GM23338 (cell line): ENCODE measurements at regions not wholly inside any gene's neighbourhood (a gene's known extent, or its start where the extent isn't known, plus 50 kb on each side); places are given as distances from the start of the nearest gene placed in this dataset.

ENCODE experiments used
- ATAC-seq: fragments of 200-7000 bp; cut with Tn5 transposase; 3 replicates; pipeline ENCODE4 v1.9.1; 2020
- DNase-seq: peaks from one replicate; pipeline ENCODE4 v3.0.0-alpha.2; 2015; ENCODE audit warnings: low spot score
- H2AFZ ChIP-seq: fragments of 200-600 bp; sonication (generic); 2 replicates; pipeline ENCODE4 v1.8.0; 2016; ENCODE audit warnings: antibody characterized with exemption, mild to moderate bottlenecking, moderate library complexity
- H3F3A ChIP-seq: fragments of 200-600 bp; sonication (generic); replicated peaks from 2 replicates; pipeline ENCODE4 v1.8.0; 2017; ENCODE audit warnings: antibody characterized with exemption, mixed run types, low read depth
- H3K27ac ChIP-seq: fragments of 200-600 bp; sonication (generic); 2 replicates; pipeline ENCODE4 v1.6.1; 2016; ENCODE audit warnings: low read depth
- H3K27me3 ChIP-seq: fragments of 200-600 bp; sonication (generic); 2 replicates; pipeline ENCODE4 v1.8.0; 2016; ENCODE audit warnings: mild to moderate bottlenecking, mixed run types, moderate library complexity; ENCODE audit not compliant: insufficient read depth
- H3K36me3 ChIP-seq: fragments of 200-600 bp; sonication (generic); 2 replicates; pipeline ENCODE4 v1.8.0; 2016; ENCODE audit warnings: mild to moderate bottlenecking; ENCODE audit not compliant: insufficient read depth
- H3K4me1 ChIP-seq: fragments of 200-600 bp; sonication (generic); 2 replicates; pipeline ENCODE4 v1.8.0; 2016; ENCODE audit warnings: mild to moderate bottlenecking, moderate library complexity; ENCODE audit not compliant: insufficient read depth
- H3K4me2 ChIP-seq: fragments of 200-600 bp; sonication (generic); 2 replicates; pipeline ENCODE4 v1.7.1; 2017; ENCODE audit warnings: mixed run types
- H3K4me3 ChIP-seq: fragments of 200-600 bp; sonication (generic); 2 replicates; pipeline ENCODE4 v1.6.1; 2016; ENCODE audit warnings: mixed run types
- H3K79me2 ChIP-seq: fragments of 200-600 bp; sonication (generic); replicated peaks from 2 replicates; pipeline ENCODE4 v1.8.0; 2017; ENCODE audit warnings: mild to moderate bottlenecking; ENCODE audit not compliant: insufficient read depth
- H3K9me2 ChIP-seq: fragments of 200-600 bp; sonication (generic); 2 replicates; pipeline ENCODE4 v1.8.0; 2017; ENCODE audit not compliant: insufficient read depth
- H4K20me1 ChIP-seq: fragments of 200-600 bp; sonication (generic); replicated peaks from 2 replicates; pipeline ENCODE4 v1.8.0; 2017; ENCODE audit warnings: mild to moderate bottlenecking; ENCODE audit not compliant: insufficient read depth
- H3K27ac Mint-ChIP-seq: 2 replicates; pipeline ENCODE4 v1.8.0; 2020; ENCODE audit warnings: inconsistent platforms, mild to moderate bottlenecking, moderate library complexity, mixed read lengths
- H3K27me3 Mint-ChIP-seq: 3 replicates; pipeline ENCODE4 v1.8.0; 2022; ENCODE audit warnings: low read depth, mild to moderate bottlenecking, moderate library complexity, mixed read lengths, inconsistent platforms; ENCODE audit not compliant: insufficient read depth, poor library complexity
- H3K36me3 Mint-ChIP-seq: 3 replicates; pipeline ENCODE4 v1.8.0; 2021; ENCODE audit warnings: low read depth, mild to moderate bottlenecking, inconsistent platforms, moderate library complexity, mixed read lengths
- H3K4me1 Mint-ChIP-seq: 3 replicates; pipeline ENCODE4 v1.8.0; 2020; ENCODE audit warnings: mild to moderate bottlenecking, inconsistent platforms, mixed read lengths
- H3K4me3 Mint-ChIP-seq: 3 replicates; pipeline ENCODE4 v1.8.0; 2021; ENCODE audit warnings: moderate library complexity, mild to moderate bottlenecking, inconsistent platforms, mixed read lengths
- H3K9me3 Mint-ChIP-seq: 3 replicates; pipeline ENCODE4 v1.8.0; 2020; ENCODE audit warnings: moderate library complexity, mild to moderate bottlenecking, inconsistent platforms, mixed read lengths
- CREB1 ChIP-seq: fragments of 250-450 bp; sonication (Bioruptor Pico); IDR thresholded peaks from 2 replicates; pipeline ENCODE4 v1.5.0; 2020; ENCODE audit warnings: low read depth, mild to moderate bottlenecking, moderate library complexity
- CTCF ChIP-seq, 2 experiments: fragments of 200-600 bp in 1 of 2; sonication (generic) in 1 of 2; conservative IDR thresholded peaks; 2 replicates each; pipeline versions ENCODE4 v1.5.1 to v1.6.1; 2016 to 2017; ENCODE audit warnings: antibody characterized with exemption in 2 of 2, low read depth in 2 of 2, mild to moderate bottlenecking in 2 of 2, moderate library complexity in 1 of 2
- ZNF114 ChIP-seq: fragments of 250-450 bp; sonication (Bioruptor Pico); IDR thresholded peaks from 2 replicates; pipeline ENCODE4 v1.5.0; 2020; ENCODE audit warnings: mild to moderate bottlenecking, moderate library complexity
- TF ChIP-seq, protein P1 (sequence below): fragments of 250-450 bp; sonication (Bioruptor Pico); IDR thresholded peaks from 2 replicates; pipeline ENCODE4 v1.5.0; 2020; ENCODE audit warnings: mild to moderate bottlenecking, moderate library complexity

DNA sequence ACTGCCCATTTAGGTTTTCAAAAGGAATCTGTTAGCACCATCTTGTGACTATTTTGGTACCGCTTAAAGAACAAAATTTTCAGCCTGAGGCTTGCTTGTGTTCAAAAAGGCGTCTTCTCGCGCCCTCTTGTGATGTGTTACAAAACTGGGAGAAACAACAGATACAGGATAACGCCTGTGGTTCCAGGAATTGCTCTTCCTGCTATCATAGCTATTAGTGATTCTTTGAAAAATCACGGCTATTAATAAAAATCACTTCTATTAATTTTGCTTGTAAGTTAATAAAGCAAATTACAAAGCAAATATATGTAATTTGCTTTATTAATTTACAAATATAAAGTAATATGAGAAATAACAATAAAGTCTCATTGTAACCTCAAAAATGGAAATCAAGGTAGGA, 82.2 kb upstream of the ABCD3 start:
- H3K4me1 ChIP-seq: 0 out of 2 replicates have a peak, but pooled peaks cover 4% of the 10 kb centered on the region
- H3K27me3 Mint-ChIP-seq: peaks cover 5% of the 10 kb centered on the region
- no peaks in the 10 kb centered on the region for H3F3A ChIP-seq
- no peaks in the 10 kb centered on the region for H3K9me2 ChIP-seq
- peaks cover 7% of the 10 kb centered on the region; the same call in 2 of the 3 replicates for H3K4me1 Mint-ChIP-seq
- peak; percentile 92 for DNase-seq
- no peaks in the 10 kb centered on the region for H3K36me3 ChIP-seq
- H2AFZ ChIP-seq: no peak overlapping the region
- H3K27ac Mint-ChIP-seq: no peak overlapping the region
- no peaks in the 10 kb centered on the region for H3K79me2 ChIP-seq
- no peaks in the 10 kb centered on the region for H3K27me3 ChIP-seq
- no peak overlapping the region for H3K27ac ChIP-seq
- no peak overlapping the region for H3K4me3 ChIP-seq
- peak; percentile 97 to 98 for TF ChIP-seq CTCF (conservative IDR thresholded peaks at IDR 0.05; ENCODE audit: low read depth in 2 of 2)
- TF ChIP-seq, protein P1, sequence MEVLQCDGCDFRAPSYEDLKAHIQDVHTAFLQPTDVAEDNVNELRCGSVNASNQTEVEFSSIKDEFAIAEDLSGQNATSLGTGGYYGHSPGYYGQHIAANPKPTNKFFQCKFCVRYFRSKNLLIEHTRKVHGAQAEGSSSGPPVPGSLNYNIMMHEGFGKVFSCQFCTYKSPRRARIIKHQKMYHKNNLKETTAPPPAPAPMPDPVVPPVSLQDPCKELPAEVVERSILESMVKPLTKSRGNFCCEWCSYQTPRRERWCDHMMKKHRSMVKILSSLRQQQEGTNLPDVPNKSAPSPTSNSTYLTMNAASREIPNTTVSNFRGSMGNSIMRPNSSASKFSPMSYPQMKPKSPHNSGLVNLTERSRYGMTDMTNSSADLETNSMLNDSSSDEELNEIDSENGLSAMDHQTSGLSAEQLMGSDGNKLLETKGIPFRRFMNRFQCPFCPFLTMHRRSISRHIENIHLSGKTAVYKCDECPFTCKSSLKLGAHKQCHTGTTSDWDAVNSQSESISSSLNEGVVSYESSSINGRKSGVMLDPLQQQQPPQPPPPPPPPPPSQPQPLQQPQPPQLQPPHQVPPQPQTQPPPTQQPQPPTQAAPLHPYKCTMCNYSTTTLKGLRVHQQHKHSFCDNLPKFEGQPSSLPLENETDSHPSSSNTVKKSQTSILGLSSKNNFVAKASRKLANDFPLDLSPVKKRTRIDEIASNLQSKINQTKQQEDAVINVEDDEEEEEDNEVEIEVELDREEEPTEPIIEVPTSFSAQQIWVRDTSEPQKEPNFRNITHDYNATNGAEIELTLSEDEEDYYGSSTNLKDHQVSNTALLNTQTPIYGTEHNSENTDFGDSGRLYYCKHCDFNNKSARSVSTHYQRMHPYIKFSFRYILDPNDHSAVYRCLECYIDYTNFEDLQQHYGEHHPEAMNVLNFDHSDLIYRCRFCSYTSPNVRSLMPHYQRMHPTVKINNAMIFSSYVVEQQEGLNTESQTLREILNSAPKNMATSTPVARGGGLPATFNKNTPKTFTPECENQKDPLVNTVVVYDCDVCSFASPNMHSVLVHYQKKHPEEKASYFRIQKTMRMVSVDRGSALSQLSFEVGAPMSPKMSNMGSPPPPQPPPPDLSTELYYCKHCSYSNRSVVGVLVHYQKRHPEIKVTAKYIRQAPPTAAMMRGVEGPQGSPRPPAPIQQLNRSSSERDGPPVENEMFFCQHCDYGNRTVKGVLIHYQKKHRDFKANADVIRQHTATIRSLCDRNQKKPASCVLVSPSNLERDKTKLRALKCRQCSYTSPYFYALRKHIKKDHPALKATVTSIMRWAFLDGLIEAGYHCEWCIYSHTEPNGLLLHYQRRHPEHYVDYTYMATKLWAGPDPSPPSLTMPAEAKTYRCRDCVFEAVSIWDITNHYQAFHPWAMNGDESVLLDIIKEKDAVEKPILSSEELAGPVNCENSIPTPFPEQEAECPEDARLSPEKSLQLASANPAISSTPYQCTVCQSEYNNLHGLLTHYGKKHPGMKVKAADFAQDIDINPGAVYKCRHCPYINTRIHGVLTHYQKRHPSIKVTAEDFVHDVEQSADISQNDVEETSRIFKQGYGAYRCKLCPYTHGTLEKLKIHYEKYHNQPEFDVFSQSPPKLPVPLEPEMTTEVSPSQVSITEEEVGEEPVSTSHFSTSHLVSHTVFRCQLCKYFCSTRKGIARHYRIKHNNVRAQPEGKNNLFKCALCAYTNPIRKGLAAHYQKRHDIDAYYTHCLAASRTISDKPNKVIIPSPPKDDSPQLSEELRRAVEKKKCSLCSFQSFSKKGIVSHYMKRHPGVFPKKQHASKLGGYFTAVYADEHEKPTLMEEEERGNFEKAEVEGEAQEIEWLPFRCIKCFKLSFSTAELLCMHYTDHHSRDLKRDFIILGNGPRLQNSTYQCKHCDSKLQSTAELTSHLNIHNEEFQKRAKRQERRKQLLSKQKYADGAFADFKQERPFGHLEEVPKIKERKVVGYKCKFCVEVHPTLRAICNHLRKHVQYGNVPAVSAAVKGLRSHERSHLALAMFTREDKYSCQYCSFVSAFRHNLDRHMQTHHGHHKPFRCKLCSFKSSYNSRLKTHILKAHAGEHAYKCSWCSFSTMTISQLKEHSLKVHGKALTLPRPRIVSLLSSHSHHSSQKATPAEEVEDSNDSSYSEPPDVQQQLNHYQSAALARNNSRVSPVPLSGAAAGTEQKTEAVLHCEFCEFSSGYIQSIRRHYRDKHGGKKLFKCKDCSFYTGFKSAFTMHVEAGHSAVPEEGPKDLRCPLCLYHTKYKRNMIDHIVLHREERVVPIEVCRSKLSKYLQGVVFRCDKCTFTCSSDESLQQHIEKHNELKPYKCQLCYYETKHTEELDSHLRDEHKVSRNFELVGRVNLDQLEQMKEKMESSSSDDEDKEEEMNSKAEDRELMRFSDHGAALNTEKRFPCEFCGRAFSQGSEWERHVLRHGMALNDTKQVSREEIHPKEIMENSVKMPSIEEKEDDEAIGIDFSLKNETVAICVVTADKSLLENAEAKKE (CRISPR knock-in tag): no peak
- no peaks in the 10 kb centered on the region for H4K20me1 ChIP-seq
- H3K9me3 Mint-ChIP-seq: no peaks in the 10 kb centered on the region
- H3K36me3 Mint-ChIP-seq: no peaks in the 10 kb centered on the region
- ATAC-seq: peak; percentile 92
- H3K4me3 Mint-ChIP-seq: no peak overlapping the region
- H3K4me2 ChIP-seq: no peak overlapping the region

- Mint-ChIP-seq H3K36me3 (no peaks in the 10 kb centered on the region), H3K4me1 (peaks cover 8% of the 10 kb centered on the region), H3K27me3 (peaks cover 5% of the 10 kb centered on the region), H3K4me3 (no peak overlapping the region), H3K27ac (no peak overlapping the region), H3K9me3 (no peaks in the 10 kb centered on the region)
- no peaks in the 10 kb centered on the region for H3K79me2 ChIP-seq
- H3K27ac ChIP-seq: no peak overlapping the region
- H3K4me2 ChIP-seq: no peak overlapping the region
- DNase-seq: no peak
- no peak overlapping the region for H3K4me3 ChIP-seq
- no peaks in the 10 kb centered on the region for H3K9me2 ChIP-seq
- H3K4me1 ChIP-seq: 0 out of 2 replicates have a peak, but pooled peaks cover 4% of the 10 kb centered on the region
- no peaks in the 10 kb centered on the region for H3K27me3 ChIP-seq
- no peaks in the 10 kb centered on the region for H4K20me1 ChIP-seq
- no peaks in the 10 kb centered on the region for H3F3A ChIP-seq
- H2AFZ ChIP-seq: 0 out of 2 replicates have a peak overlapping the region, but pooled peaks have one; percentile 80
- TF ChIP-seq CTCF (conservative IDR thresholded peaks at IDR 0.05; ENCODE audit: low read depth in 2 of 2) (no peak), ZNF114 (no peak), CREB1 (CRISPR knock-in tag) (no peak)
- ATAC-seq: no peak
- H3K36me3 ChIP-seq: no peaks in the 10 kb centered on the region
These were observed 82.7 kb upstream of the ABCD3 start for GRCh38 chr1:94335447-94335846.
